Loucy (cell line): ENCODE measurements at regions not wholly inside any gene's neighbourhood (a gene's known extent, or its start where the extent isn't known, plus 50 kb on each side); places are given as distances from the start of the nearest gene placed in this dataset.

Experiments used
- H2AFZ ChIP-seq: fragments of 200-600 bp; sonication (generic); 2 replicates; pipeline ENCODE4 v1.6.0; 2016; ENCODE audit warnings: antibody characterized with exemption, mild to moderate bottlenecking, low read length, moderate library complexity
- H3F3A ChIP-seq: fragments of 200-600 bp; 2 replicates; pipeline ENCODE4 v1.6.0; 2016; ENCODE audit warnings: antibody characterized with exemption, low read depth, mild to moderate bottlenecking
- H3K27me3 ChIP-seq: fragments of 200-600 bp; sonication (generic); 2 replicates; pipeline ENCODE4 v1.6.1; 2014; ENCODE audit warnings: low read length, mild to moderate bottlenecking; ENCODE audit not compliant: insufficient read depth, poor library complexity, severe bottlenecking
- H3K36me3 ChIP-seq: fragments of 200-600 bp; sonication (generic); 2 replicates; pipeline ENCODE4 v1.6.1; 2016; ENCODE audit warnings: low read length; ENCODE audit not compliant: insufficient read depth
- H3K4me1 ChIP-seq: fragments of 200-600 bp; sonication (generic); 2 replicates; pipeline ENCODE4 v1.5.1; 2014; ENCODE audit warnings: low read length, mild to moderate bottlenecking; ENCODE audit not compliant: insufficient read depth, poor library complexity, severe bottlenecking
- H3K4me2 ChIP-seq: fragments of 200-600 bp; sonication (generic); 2 replicates; pipeline ENCODE4 v1.6.0; 2014; ENCODE audit warnings: antibody characterized with exemption, low read length, low read depth, mild to moderate bottlenecking; ENCODE audit not compliant: poor library complexity, severe bottlenecking
- H3K4me3 ChIP-seq: fragments of 200-600 bp; sonication (generic); 2 replicates; pipeline ENCODE4 v1.5.1; 2014; ENCODE audit warnings: low read length, mild to moderate bottlenecking, mixed read lengths; ENCODE audit not compliant: poor library complexity, severe bottlenecking
- H3K79me2 ChIP-seq: fragments of 200-600 bp; sonication (generic); 2 replicates; pipeline ENCODE4 v1.6.1; 2014; ENCODE audit warnings: low read length; ENCODE audit not compliant: insufficient read depth
- H3K9ac ChIP-seq: fragments of 200-600 bp; sonication (generic); 2 replicates; pipeline ENCODE4 v1.6.0; 2014; ENCODE audit warnings: mild to moderate bottlenecking, low read depth, low read length, moderate library complexity; ENCODE audit not compliant: poor library complexity, severe bottlenecking
- H3K9me2 ChIP-seq: fragments of 200-600 bp; sonication (generic); replicated peaks from 2 replicates; pipeline ENCODE4 v1.6.1; 2016; ENCODE audit warnings: low read depth, low read length, mixed read lengths
- H3K9me3 ChIP-seq: fragments of 200-600 bp; sonication (generic); 2 replicates; pipeline ENCODE4 v1.6.1; 2014; ENCODE audit warnings: mild to moderate bottlenecking, antibody characterized with exemption, low read length, low read depth; ENCODE audit not compliant: insufficient read depth
- H4K20me1 ChIP-seq: fragments of 200-600 bp; sonication (generic); 2 replicates; pipeline ENCODE4 v1.6.0; 2014; ENCODE audit warnings: antibody characterized with exemption, low read length, mild to moderate bottlenecking; ENCODE audit not compliant: insufficient read depth, poor library complexity, severe bottlenecking
- CTCF ChIP-seq: fragments of 200-600 bp; sonication (generic); conservative IDR thresholded peaks from 2 replicates; pipeline ENCODE4 v1.5.1; 2014; ENCODE audit warnings: mild to moderate bottlenecking, antibody characterized with exemption, low read length
- EZH2phosphoT487 ChIP-seq: fragments of 200-600 bp; IDR thresholded peaks from 2 replicates; pipeline ENCODE4 v1.6.1; 2018; ENCODE audit warnings: antibody characterized with exemption, mild to moderate bottlenecking, moderate library complexity, borderline replicate concordance

- Histone ChIP-seq H3K9me2 (no peaks in the 10 kb centered on the region), H3F3A (no peaks in the 10 kb centered on the region), H3K27me3 (no peaks in the 10 kb centered on the region), H4K20me1 (no peaks in the 10 kb centered on the region), H3K36me3 (no peaks in the 10 kb centered on the region), H3K9me3 (peaks cover 4% of the 10 kb centered on the region; the same call in 1 of the 2 replicates), H2AFZ (no peak overlapping the region), H3K4me1 (no peaks in the 10 kb centered on the region), H3K4me2 (no peak overlapping the region), H3K9ac (no peak overlapping the region), H3K4me3 (no peak overlapping the region), H3K79me2 (no peaks in the 10 kb centered on the region)
- TF ChIP-seq EZH2phosphoT487 (no peak), CTCF (no peak)
Observed at GRCh38 chr4:187364401-187364800, 631.2 kb upstream of the ZFP42 start.

- Histone ChIP-seq H3K4me3 (no peak overlapping the region), H3K4me1 (no peaks in the 10 kb centered on the region), H3K27me3 (no peaks in the 10 kb centered on the region), H3K9me2 (no peaks in the 10 kb centered on the region), H3K9ac (no peak overlapping the region), H4K20me1 (no peaks in the 10 kb centered on the region), H3K36me3 (no peaks in the 10 kb centered on the region), H2AFZ (no peak overlapping the region), H3K9me3 (peaks cover 4% of the 10 kb centered on the region; the same call in 1 of the 2 replicates), H3K79me2 (no peaks in the 10 kb centered on the region), H3F3A (no peaks in the 10 kb centered on the region), H3K4me2 (no peak overlapping the region)
- TF ChIP-seq EZH2phosphoT487 (no peak), CTCF (no peak)
Observed at GRCh38 chr4:187364851-187365250, 630.7 kb upstream of the ZFP42 start.

GRCh38 chr4:187366530-187366929 lies 629.0 kb upstream of the ZFP42 start:
- no peaks in the 10 kb centered on the region for H3K79me2 ChIP-seq
- no peaks in the 10 kb centered on the region for H3F3A ChIP-seq
- H3K4me2 ChIP-seq, result no peak overlapping the region
- H3K36me3 ChIP-seq, result no peaks in the 10 kb centered on the region
- no peaks in the 10 kb centered on the region for H4K20me1 ChIP-seq
- no peak for TF ChIP-seq CTCF
- TF ChIP-seq EZH2phosphoT487, result no peak
- peaks cover 4% of the 10 kb centered on the region; the same call in 1 of the 2 replicates for H3K9me3 ChIP-seq
- no peak overlapping the region for H3K9ac ChIP-seq
- H3K4me1 ChIP-seq, result no peaks in the 10 kb centered on the region
- H2AFZ ChIP-seq, result no peak overlapping the region
- H3K9me2 ChIP-seq, result no peaks in the 10 kb centered on the region
- H3K4me3 ChIP-seq, result no peak overlapping the region
- no peaks in the 10 kb centered on the region for H3K27me3 ChIP-seq
